ENCODE measurements at regions not wholly inside any gene's neighbourhood (a gene's known extent, or its start where the extent isn't known, plus 50 kb on each side); places are given as distances from the start of the nearest gene placed in this dataset.

- TF ChIP-seq PKNOX1 (IDR thresholded peaks at IDR 0.05) (no peak), EZH2 (IDR thresholded peaks at IDR 0.05; ENCODE audit: borderline replicate concordance, control insufficient read depth, low read depth, low read length) (no peak)
These were observed 260.5 kb upstream of the JARID2 start (continued) for GRCh38 chr6:14985366-14985765.

DNA sequence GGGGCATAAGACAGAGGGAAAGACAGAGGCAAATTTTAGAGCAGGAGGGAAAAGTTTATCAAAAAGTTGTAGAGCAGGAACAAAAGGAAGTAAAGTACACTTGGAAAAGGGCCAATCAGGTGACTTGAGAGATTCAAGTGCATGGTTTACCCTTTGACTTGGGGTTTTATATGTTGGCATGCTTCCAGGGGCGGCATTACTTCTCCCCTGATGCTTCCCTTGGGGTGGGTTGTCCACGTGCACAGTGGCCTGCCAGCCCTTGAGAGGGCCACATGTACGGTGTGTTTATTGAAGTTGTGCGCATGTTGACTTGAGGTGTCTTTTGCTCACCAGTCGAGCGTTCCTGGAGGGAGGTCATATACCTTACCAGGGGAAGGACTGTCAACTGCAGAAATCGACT lies 259.5 kb upstream of the JARID2 start:
- no peaks in the 10 kb centered on the region for H3K36me3 ChIP-seq (ENCODE audit: control insufficient read depth in 2 of 2, insufficient read depth in 2 of 2, low read length in 1 of 2)
- in situ Hi-C loops (cut with MboI), result no loop called here
- no peak overlapping the region for H3K27ac ChIP-seq (ENCODE audit: control insufficient read depth, insufficient read depth)
- no peak overlapping the region for H3K9ac ChIP-seq (ENCODE audit: control insufficient read depth, insufficient read depth, low read length)
- ChIA-PET CTCF (no interaction called here), POLR2A (no interaction called here), SMC1A (ENCODE audit: uncharacterized antibody, unreplicated experiment) (no interaction called here), RAD21 (ENCODE audit: unreplicated experiment) (no interaction called here)
- ATAC-seq (no peak), FAIRE-seq (no peak), DNase-seq (ENCODE audit: low read depth, low spot score) (no peak)
- intact Hi-C loops (cut with micrococcal nuclease; ENCODE audit: unreplicated experiment), result no loop called here
- BruUV-seq (replicated peaks), result no TSS peak
- TF ChIP-seq IKZF2 (IDR thresholded peaks at IDR 0.05) (no peak), WRNIP1 (IDR thresholded peaks at IDR 0.05; ENCODE audit: borderline replicate concordance, low read depth, low read length) (no peak), USF1 (IDR thresholded peaks at IDR 0.05; ENCODE audit: borderline replicate concordance, extremely low read length, insufficient read depth, low read depth, low read length) (no peak), MYC (IDR thresholded peaks at IDR 0.05; ENCODE audit: insufficient read depth, insufficient read length, insufficient replicate concordance, low read length, severe bottlenecking) (no peak)
- TF ChIP-seq, protein P1, sequence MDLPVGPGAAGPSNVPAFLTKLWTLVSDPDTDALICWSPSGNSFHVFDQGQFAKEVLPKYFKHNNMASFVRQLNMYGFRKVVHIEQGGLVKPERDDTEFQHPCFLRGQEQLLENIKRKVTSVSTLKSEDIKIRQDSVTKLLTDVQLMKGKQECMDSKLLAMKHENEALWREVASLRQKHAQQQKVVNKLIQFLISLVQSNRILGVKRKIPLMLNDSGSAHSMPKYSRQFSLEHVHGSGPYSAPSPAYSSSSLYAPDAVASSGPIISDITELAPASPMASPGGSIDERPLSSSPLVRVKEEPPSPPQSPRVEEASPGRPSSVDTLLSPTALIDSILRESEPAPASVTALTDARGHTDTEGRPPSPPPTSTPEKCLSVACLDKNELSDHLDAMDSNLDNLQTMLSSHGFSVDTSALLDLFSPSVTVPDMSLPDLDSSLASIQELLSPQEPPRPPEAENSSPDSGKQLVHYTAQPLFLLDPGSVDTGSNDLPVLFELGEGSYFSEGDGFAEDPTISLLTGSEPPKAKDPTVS (IDR thresholded peaks at IDR 0.05; ENCODE audit: low read depth, low read length), result no peak
- H2AFZ ChIP-seq (ENCODE audit: control insufficient read depth, low read depth, low read length), result no peak overlapping the region
- no peaks in the 10 kb centered on the region for H4K20me1 ChIP-seq (ENCODE audit: control insufficient read depth, insufficient read depth)
- H3K27me3 ChIP-seq (replicated peaks in 1 of 2; ENCODE audit: control insufficient read depth in 2 of 2, insufficient read depth in 2 of 2, low read length in 1 of 2), result no peaks in the 10 kb centered on the region
- H3K4me3 ChIP-seq, result no peak overlapping the region
- no peaks in the 10 kb centered on the region for H3K4me1 ChIP-seq (ENCODE audit: control insufficient read depth, insufficient read depth, low read length)
- H3K4me2 ChIP-seq (ENCODE audit: control insufficient read depth, insufficient read depth), result no peak overlapping the region
- WGBS (ENCODE audit: insufficient coverage, insufficient replicate concordance, low lambda C conversion rate, missing lambda C conversion rate), result 55% methylated on average over 7 of the region's 7 CpGs
- H3K79me2 ChIP-seq (ENCODE audit: control insufficient read depth, insufficient read depth, low read length), result no peaks in the 10 kb centered on the region
- no peaks in the 10 kb centered on the region for H3K9me3 ChIP-seq (replicated peaks; ENCODE audit: control insufficient read depth, insufficient read depth, low read length)

All from GM12878 (cell line).